Upper lobe of right lung (tissue), 1 donor: ENCODE measurements at regions not wholly inside any gene's neighbourhood (a gene's known extent, or its start where the extent isn't known, plus 50 kb on each side); places are given as distances from the start of the nearest gene placed in this dataset.

Experiments used
- ATAC-seq: fragments of 200-7000 bp; cut with Tn5 transposase; one replicate; pipeline ENCODE4 v1.9.1; 2020; ENCODE audit warnings: mild to moderate bottlenecking, moderate library complexity
- DNase-seq: peaks from one replicate; pipeline ENCODE4 v3.0.0-alpha.2; 2020
- H3K27ac ChIP-seq: fragments of 200-600 bp; one replicate; pipeline ENCODE4 v1.8.0; 2022
- H3K27me3 ChIP-seq: fragments of 200-600 bp; one replicate; pipeline ENCODE4 v1.8.0; 2022; ENCODE audit warnings: mild to moderate bottlenecking
- H3K36me3 ChIP-seq: fragments of 200-600 bp; one replicate; pipeline ENCODE4 v1.8.0; 2022
- H3K4me1 ChIP-seq: fragments of 200-600 bp; one replicate; pipeline ENCODE4 v1.8.0; 2022
- H3K4me3 ChIP-seq: fragments of 200-600 bp; one replicate; pipeline ENCODE4 v1.8.0; 2022; ENCODE audit warnings: mild to moderate bottlenecking
- H3K9me3 ChIP-seq: fragments of 200-600 bp; one replicate; pipeline ENCODE4 v1.8.0; 2022
- CTCF ChIP-seq: fragments of 200-600 bp; IDR thresholded peaks from one replicate; pipeline ENCODE4 v1.8.0; 2022; ENCODE audit warnings: antibody characterized with exemption
- intact Hi-C: fragments of 100-400 bp; cut with DNase I; formaldehyde crosslinking; loops from one replicate; pipeline ENCODE4 v1.11.0; 2022
- donor health status: DM: no; HTN: yes; CAD: no; lungs with severe emphysema.

GRCh38 chr11:112778091-112778876 lies 182.9 kb upstream of the NCAM1 start:
- Histone ChIP-seq H3K4me1 (no peaks in the 10 kb centered on the region), H3K36me3 (no peaks in the 10 kb centered on the region), H3K9me3 (no peaks in the 10 kb centered on the region), H3K27ac (no peak overlapping the region), H3K4me3 (no peak overlapping the region), H3K27me3 (no peaks in the 10 kb centered on the region)
- no peak for TF ChIP-seq CTCF
- ATAC-seq (no peak), DNase-seq (no peak)
- intact Hi-C loops = no loop called here

- TF ChIP-seq CTCF = no peak
- Histone ChIP-seq H3K27me3 (no peaks in the 10 kb centered on the region), H3K4me3 (no peak overlapping the region), H3K27ac (no peak overlapping the region), H3K9me3 (no peaks in the 10 kb centered on the region), H3K4me1 (no peaks in the 10 kb centered on the region), H3K36me3 (no peaks in the 10 kb centered on the region)
- DNase-seq = no peak
- intact Hi-C loops = no loop called here
- no peak for ATAC-seq
Measured at GRCh38 chr11:112778877-112779266, 182.3 kb upstream of the NCAM1 start.

- TF ChIP-seq CTCF = no peak
- H3K27me3 ChIP-seq = no peaks in the 10 kb centered on the region
- no peaks in the 10 kb centered on the region for H3K4me1 ChIP-seq
- DNase-seq = no peak
- no peak overlapping the region for H3K27ac ChIP-seq
- no peak for ATAC-seq
- no peaks in the 10 kb centered on the region for H3K36me3 ChIP-seq
- H3K4me3 ChIP-seq = no peak overlapping the region
- H3K9me3 ChIP-seq = no peaks in the 10 kb centered on the region
- intact Hi-C loops = no loop called here
Measured at GRCh38 chr11:112780351-112781087, 180.7 kb upstream of the NCAM1 start.

GRCh38 chr11:112783945-112784322 lies 177.3 kb upstream of the NCAM1 start:
- H3K36me3 ChIP-seq = no peaks in the 10 kb centered on the region
- ATAC-seq = no peak
- no peaks in the 10 kb centered on the region for H3K4me1 ChIP-seq
- no peak for TF ChIP-seq CTCF
- H3K9me3 ChIP-seq = no peaks in the 10 kb centered on the region
- no peak overlapping the region for H3K4me3 ChIP-seq
- H3K27me3 ChIP-seq = no peaks in the 10 kb centered on the region
- H3K27ac ChIP-seq = no peak overlapping the region
- DNase-seq = no peak
- intact Hi-C loops = no loop called here

- Histone ChIP-seq H3K36me3 (no peaks in the 10 kb centered on the region), H3K9me3 (no peaks in the 10 kb centered on the region), H3K4me3 (no peak overlapping the region), H3K4me1 (no peaks in the 10 kb centered on the region), H3K27ac (no peak overlapping the region), H3K27me3 (no peaks in the 10 kb centered on the region)
- intact Hi-C loops = no loop called here
- ATAC-seq (peak; percentile 55), DNase-seq (no peak)
- no peak for TF ChIP-seq CTCF
Measured at GRCh38 chr11:112784323-112785073, 176.7 kb upstream of the NCAM1 start.
